Esophagus squamous epithelium (tissue), 4 donors: ENCODE measurements at regions not wholly inside any gene's neighbourhood (a gene's known extent, or its start where the extent isn't known, plus 50 kb on each side); places are given as distances from the start of the nearest gene placed in this dataset.

Experiments used
- CTCF ChIP-seq, 6 experiments: fragments of 450-650 bp in 4 of 6; fragments of 200-600 bp in 2 of 6; sonication (generic) in 2 of 6; IDR thresholded peaks; one replicate each; pipeline ENCODE4 v1.5.1; 2016 to 2019; ENCODE audit warnings: antibody characterized with exemption in 6 of 6, mild to moderate bottlenecking in 4 of 6, moderate library complexity in 4 of 6
- POLR2A ChIP-seq, 4 donors: fragments of 450-650 bp; IDR thresholded peaks; one replicate each; pipeline ENCODE4 v1.6.1; 2017; ENCODE audit warnings: antibody characterized with exemption in 4 of 4, mild to moderate bottlenecking in 4 of 4, moderate library complexity in 3 of 4

GRCh38 chr5:155989879-155990278 is 337.1 kb upstream of the SGCD start:
- TF ChIP-seq CTCF (IDR thresholded peaks at IDR 0.05) (no peak), POLR2A (IDR thresholded peaks at IDR 0.05) (no peak)
